ENCODE measurements at regions not wholly inside any gene's neighbourhood (a gene's known extent, or its start where the extent isn't known, plus 50 kb on each side); places are given as distances from the start of the nearest gene placed in this dataset.

GRCh38 chr9:7415836-7416235, 383.7 kb downstream of the DMAC1 start:
- H2BK12ac ChIP-seq (ENCODE audit: low read depth, low read length): no peak overlapping the region
- H3K27me3 ChIP-seq (replicated peaks in 1 of 4; ENCODE audit: control insufficient read depth in 3 of 4, extremely low read depth in 1 of 4, insufficient read depth in 3 of 4, low read length in 3 of 4): no peaks in the 10 kb centered on the region
- H2AK5ac ChIP-seq (ENCODE audit: low read depth, low read length): no peak overlapping the region
- WGBS, 2 experiments (ENCODE audit: extremely low coverage in 1 of 2, insufficient coverage in 1 of 2, insufficient read length in 1 of 2, insufficient replicate concordance in 2 of 2, low coverage in 1 of 2, low lambda C conversion rate in 2 of 2, missing lambda C conversion rate in 1 of 2): 100% methylated on average over 1 of the region's 1 CpG; no CpG with 5 or more reads in 1 of the 2 experiments
- H3K4ac ChIP-seq (replicated peaks; ENCODE audit: insufficient read length, low read depth, low read length): no peak overlapping the region
- no peak overlapping the region for H2BK20ac ChIP-seq (ENCODE audit: low read length)
- H2BK15ac ChIP-seq (ENCODE audit: low read length): no peak overlapping the region
- DNase-seq (ENCODE audit: low read depth in 1 of 2, low spot score in 2 of 2): no peak
- H4K5ac ChIP-seq (ENCODE audit: insufficient read length, low read depth, low read length): no peak overlapping the region
- no peaks in the 10 kb centered on the region for H3K79me2 ChIP-seq (ENCODE audit: control insufficient read depth in 1 of 2, insufficient read depth in 2 of 2, low read length in 2 of 2)
- ChIA-PET CTCF (ENCODE audit: partially characterized antibody) (no interaction called here), POLR2A (ENCODE audit: partially characterized antibody) (no interaction called here)
- H3K9me3 ChIP-seq (ENCODE audit: insufficient read depth in 2 of 2, low read depth in 1 of 2, low read length in 1 of 2): peaks cover 0 to 3% of the 10 kb centered on the region in 2 experiments; a peak in 2 of 4 replicates
- H3K4me3 ChIP-seq (ENCODE audit: extremely low read depth in 1 of 4, insufficient read depth in 2 of 4, low read depth in 3 of 4, low read length in 4 of 4): no peak overlapping the region
- no peak overlapping the region for H3K56ac ChIP-seq (replicated peaks; ENCODE audit: insufficient read length, low read depth, low read length)
- H3K18ac ChIP-seq (ENCODE audit: extremely low read depth, low read length): no peak overlapping the region
- H3K23ac ChIP-seq (ENCODE audit: insufficient read length): no peak overlapping the region
- no peak overlapping the region for H2BK5ac ChIP-seq (ENCODE audit: low read depth, low read length)
- no peak overlapping the region for H3K4me2 ChIP-seq (ENCODE audit: insufficient read depth in 1 of 2, low read depth in 2 of 2, low read length in 2 of 2)
- no peaks in the 10 kb centered on the region for H3K4me1 ChIP-seq (replicated peaks in 1 of 4; ENCODE audit: control insufficient read depth in 3 of 4, insufficient read depth in 4 of 4, low read length in 3 of 4)
- H2BK120ac ChIP-seq (replicated peaks; ENCODE audit: low read depth, low read length): no peak overlapping the region
- no peak overlapping the region for H4K8ac ChIP-seq (ENCODE audit: extremely low read depth, insufficient read depth, low read length)
- no peaks in the 10 kb centered on the region for H4K20me1 ChIP-seq (replicated peaks in 1 of 2; ENCODE audit: control insufficient read depth in 1 of 2, insufficient read depth in 2 of 2, low read length in 2 of 2)
- 0 out of 2 replicates have a peak overlapping the region, but pooled peaks have one; percentile 0 for H2AFZ ChIP-seq (ENCODE audit: low read length)
- no peak overlapping the region for H3K9ac ChIP-seq (replicated peaks in 1 of 4; ENCODE audit: extremely low read depth in 1 of 4, low read depth in 3 of 4, low read length in 3 of 4)
- no peaks in the 10 kb centered on the region for H3K23me2 ChIP-seq (ENCODE audit: low read depth, low read length)
- no peak overlapping the region for H3K27ac ChIP-seq (ENCODE audit: low read depth, low read length)
- no peaks in the 10 kb centered on the region for H3K79me1 ChIP-seq (ENCODE audit: low read depth, low read length)
- H3K14ac ChIP-seq (ENCODE audit: insufficient read length): no peak overlapping the region
- H3K36me3 ChIP-seq (ENCODE audit: control insufficient read depth in 2 of 4, insufficient read depth in 4 of 4, low read length in 3 of 4): no peaks in the 10 kb centered on the region
- no peak for FAIRE-seq
- H4K91ac ChIP-seq (replicated peaks; ENCODE audit: insufficient read length, low read length): no peak overlapping the region
- TF ChIP-seq FOSL1 (IDR thresholded peaks at IDR 0.05; ENCODE audit: insufficient read depth, low read depth, low read length): no peak

All from H1 (cell line).